ENCODE measurements at regions not wholly inside any gene's neighbourhood (a gene's known extent, or its start where the extent isn't known, plus 50 kb on each side); places are given as distances from the start of the nearest gene placed in this dataset.

DNA sequence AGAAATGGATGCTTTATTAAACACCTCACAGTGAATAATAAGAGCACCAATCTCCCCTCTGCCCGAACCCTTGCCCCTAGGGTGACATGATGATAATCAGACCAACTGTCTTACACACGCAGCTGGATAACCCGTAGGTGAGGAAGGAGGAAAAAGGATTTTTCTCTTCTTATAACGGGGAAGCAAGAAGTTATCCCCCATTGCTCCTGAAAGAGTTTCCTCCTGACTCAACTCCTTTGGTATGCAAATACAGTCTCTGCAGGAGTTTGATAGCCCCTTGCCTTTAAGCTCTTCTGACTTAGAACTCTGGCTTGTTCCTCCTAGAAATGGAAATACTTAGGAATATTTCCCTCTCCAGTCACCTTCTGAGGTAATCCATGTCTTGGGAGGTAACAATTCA is 455.8 kb downstream of the TMEM135 start:
- in situ Hi-C loops (cut with MboI; ENCODE audit: low pct_unique_long_range_greater_than_20kb, low sequenced_read_pairs, unreplicated experiment) = no loop called here
- TF ChIP-seq, protein P1, sequence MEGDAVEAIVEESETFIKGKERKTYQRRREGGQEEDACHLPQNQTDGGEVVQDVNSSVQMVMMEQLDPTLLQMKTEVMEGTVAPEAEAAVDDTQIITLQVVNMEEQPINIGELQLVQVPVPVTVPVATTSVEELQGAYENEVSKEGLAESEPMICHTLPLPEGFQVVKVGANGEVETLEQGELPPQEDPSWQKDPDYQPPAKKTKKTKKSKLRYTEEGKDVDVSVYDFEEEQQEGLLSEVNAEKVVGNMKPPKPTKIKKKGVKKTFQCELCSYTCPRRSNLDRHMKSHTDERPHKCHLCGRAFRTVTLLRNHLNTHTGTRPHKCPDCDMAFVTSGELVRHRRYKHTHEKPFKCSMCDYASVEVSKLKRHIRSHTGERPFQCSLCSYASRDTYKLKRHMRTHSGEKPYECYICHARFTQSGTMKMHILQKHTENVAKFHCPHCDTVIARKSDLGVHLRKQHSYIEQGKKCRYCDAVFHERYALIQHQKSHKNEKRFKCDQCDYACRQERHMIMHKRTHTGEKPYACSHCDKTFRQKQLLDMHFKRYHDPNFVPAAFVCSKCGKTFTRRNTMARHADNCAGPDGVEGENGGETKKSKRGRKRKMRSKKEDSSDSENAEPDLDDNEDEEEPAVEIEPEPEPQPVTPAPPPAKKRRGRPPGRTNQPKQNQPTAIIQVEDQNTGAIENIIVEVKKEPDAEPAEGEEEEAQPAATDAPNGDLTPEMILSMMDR (IDR thresholded peaks at IDR 0.05; ENCODE audit: extremely low read depth, insufficient read depth, missing control alignments) = no peak
- DNase-seq (ENCODE audit: low spot score) = no peak

DNA sequence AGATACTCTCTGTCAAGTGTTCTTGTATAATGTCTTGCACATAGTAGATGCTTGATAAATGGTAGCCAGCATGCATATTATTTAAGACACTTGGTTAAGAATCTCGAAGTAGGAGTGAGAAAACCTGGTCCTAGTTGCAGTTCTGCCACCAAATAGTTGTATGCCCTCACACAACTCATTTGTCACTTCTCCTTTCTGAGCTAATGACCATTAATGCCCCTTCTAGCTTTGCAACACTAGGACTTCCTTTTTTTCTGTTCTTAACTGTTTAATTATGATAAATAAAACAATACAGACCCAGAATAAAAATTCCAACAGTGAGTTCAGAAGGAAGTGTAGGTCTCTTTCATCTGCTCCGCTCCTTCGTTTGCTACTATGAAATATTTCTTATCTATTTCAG is 453.6 kb downstream of the TMEM135 start:
- DNase-seq (ENCODE audit: low spot score) = no peak
- TF ChIP-seq, protein P1 (IDR thresholded peaks at IDR 0.05; ENCODE audit: extremely low read depth, insufficient read depth, missing control alignments) = no peak
- in situ Hi-C loops (cut with MboI; ENCODE audit: low pct_unique_long_range_greater_than_20kb, low sequenced_read_pairs, unreplicated experiment) = no loop called here

- in situ Hi-C loops (cut with MboI; ENCODE audit: low pct_unique_long_range_greater_than_20kb, low sequenced_read_pairs, unreplicated experiment) = no loop called here
- DNase-seq (ENCODE audit: low spot score) = no peak
- TF ChIP-seq, protein P1 (IDR thresholded peaks at IDR 0.05; ENCODE audit: extremely low read depth, insufficient read depth, missing control alignments) = no peak
Measured at GRCh38 chr11:87490671-87491070, 452.9 kb downstream of the TMEM135 start.

- no peak for DNase-seq (ENCODE audit: low spot score)
- in situ Hi-C loops (cut with MboI; ENCODE audit: low pct_unique_long_range_greater_than_20kb, low sequenced_read_pairs, unreplicated experiment) = no loop called here
- TF ChIP-seq, protein P1 (IDR thresholded peaks at IDR 0.05; ENCODE audit: extremely low read depth, insufficient read depth, missing control alignments) = no peak
Measured at GRCh38 chr11:87484566-87484965, 446.8 kb downstream of the TMEM135 start.

DNA sequence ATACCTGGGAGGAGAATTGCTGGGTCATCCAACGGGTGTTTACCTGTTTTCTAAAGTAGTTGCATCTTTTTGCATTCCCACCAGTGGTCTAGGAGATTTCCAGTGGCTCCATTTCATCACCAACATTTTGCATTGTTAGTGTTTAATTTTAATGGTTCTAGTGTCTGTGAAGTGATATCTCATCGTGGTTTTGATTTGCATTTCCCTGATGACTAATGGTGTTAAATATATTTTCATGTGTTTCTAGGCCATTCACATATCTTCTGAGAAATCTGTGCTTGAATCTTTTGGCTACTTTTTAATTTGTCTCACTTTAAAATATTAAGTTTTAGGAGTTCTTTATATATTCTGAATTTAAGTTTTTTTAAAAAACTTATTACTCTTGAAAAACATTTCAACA is 439.6 kb downstream of the TMEM135 start:
- in situ Hi-C loops (cut with MboI; ENCODE audit: low pct_unique_long_range_greater_than_20kb, low sequenced_read_pairs, unreplicated experiment) = no loop called here
- TF ChIP-seq, protein P1 (IDR thresholded peaks at IDR 0.05; ENCODE audit: extremely low read depth, insufficient read depth, missing control alignments) = no peak
- no peak for DNase-seq (ENCODE audit: low spot score)

DNA sequence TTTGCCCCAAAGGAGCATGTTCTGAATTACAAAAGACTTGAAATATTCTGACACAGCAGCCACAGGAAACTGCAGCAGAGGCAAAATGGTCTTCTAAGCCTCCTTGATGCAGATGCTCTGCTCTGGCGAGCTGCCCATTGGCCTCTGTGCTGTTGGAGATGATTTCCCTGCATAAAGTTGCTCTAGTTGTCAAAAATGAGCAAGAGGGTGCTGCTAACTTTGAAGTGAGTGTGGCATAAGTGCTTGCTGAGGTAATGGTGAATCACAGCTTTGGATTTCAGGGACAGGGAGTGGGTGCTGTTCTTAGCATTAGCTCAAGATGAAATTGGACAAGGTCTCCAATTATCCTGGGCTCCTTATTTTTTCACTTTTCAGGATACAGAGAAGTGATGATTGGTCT is 435.4 kb downstream of the TMEM135 start:
- DNase-seq (ENCODE audit: low spot score) = no peak
- in situ Hi-C loops (cut with MboI; ENCODE audit: low pct_unique_long_range_greater_than_20kb, low sequenced_read_pairs, unreplicated experiment) = no loop called here
- TF ChIP-seq, protein P1 (IDR thresholded peaks at IDR 0.05; ENCODE audit: extremely low read depth, insufficient read depth, missing control alignments) = no peak

- TF ChIP-seq, protein P1 (IDR thresholded peaks at IDR 0.05; ENCODE audit: extremely low read depth, insufficient read depth, missing control alignments) = no peak
- in situ Hi-C loops (cut with MboI; ENCODE audit: low pct_unique_long_range_greater_than_20kb, low sequenced_read_pairs, unreplicated experiment) = no loop called here
- no peak for DNase-seq (ENCODE audit: low spot score)
Measured at GRCh38 chr11:87466223-87466622, 428.5 kb downstream of the TMEM135 start.
